ENCODE measurements at regions not wholly inside any gene's neighbourhood (a gene's known extent, or its start where the extent isn't known, plus 50 kb on each side); places are given as distances from the start of the nearest gene placed in this dataset.

DNA sequence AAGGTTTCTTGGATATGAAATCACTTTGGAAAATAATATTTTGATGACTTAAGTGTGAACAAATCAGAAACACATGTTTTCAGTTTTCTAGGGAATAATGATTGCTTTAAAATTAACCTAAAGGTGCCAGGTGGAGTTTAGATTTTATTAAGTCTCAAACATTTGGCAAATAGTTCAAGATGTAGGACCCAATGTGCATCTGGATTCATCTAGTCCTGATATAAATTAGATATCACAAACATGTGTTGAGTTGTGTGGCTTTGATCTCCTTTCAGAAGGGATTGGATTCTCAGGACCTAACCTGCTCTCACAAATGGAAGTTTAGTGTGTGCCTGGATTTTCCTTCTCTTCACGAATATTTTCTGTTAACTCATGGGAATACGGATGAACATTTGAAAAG lies 291.4 kb upstream of the ISL1 start:
- H3K4me3 ChIP-seq (ENCODE audit: low read depth, low read length): no peak overlapping the region
- CTCF ChIA-PET: no interaction called here
- POLR2A ChIA-PET: no interaction called here
- TF ChIP-seq, protein P1, sequence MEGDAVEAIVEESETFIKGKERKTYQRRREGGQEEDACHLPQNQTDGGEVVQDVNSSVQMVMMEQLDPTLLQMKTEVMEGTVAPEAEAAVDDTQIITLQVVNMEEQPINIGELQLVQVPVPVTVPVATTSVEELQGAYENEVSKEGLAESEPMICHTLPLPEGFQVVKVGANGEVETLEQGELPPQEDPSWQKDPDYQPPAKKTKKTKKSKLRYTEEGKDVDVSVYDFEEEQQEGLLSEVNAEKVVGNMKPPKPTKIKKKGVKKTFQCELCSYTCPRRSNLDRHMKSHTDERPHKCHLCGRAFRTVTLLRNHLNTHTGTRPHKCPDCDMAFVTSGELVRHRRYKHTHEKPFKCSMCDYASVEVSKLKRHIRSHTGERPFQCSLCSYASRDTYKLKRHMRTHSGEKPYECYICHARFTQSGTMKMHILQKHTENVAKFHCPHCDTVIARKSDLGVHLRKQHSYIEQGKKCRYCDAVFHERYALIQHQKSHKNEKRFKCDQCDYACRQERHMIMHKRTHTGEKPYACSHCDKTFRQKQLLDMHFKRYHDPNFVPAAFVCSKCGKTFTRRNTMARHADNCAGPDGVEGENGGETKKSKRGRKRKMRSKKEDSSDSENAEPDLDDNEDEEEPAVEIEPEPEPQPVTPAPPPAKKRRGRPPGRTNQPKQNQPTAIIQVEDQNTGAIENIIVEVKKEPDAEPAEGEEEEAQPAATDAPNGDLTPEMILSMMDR (IDR thresholded peaks at IDR 0.05; ENCODE audit: insufficient read depth, low read length, missing control alignments): no peak
- no peak for DNase-seq (ENCODE audit: low read depth, low spot score)

DNA sequence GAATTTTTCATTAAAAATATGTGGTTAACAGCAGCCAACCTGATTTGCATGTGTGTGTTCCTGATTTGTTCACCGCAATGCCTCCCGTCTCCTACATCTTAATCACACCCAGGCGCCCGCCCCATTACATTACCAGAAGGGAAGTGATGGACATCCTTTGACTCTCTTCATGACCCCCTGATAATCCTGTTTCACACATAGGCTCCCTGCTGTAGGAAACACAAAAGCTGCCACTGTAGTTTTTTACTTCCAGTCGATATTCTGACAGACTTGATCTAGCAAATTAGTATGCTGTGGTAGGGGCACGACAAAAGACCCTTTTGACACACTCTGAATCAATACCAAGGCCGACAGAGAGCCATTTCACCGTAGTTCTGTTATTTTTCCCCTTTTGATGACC lies 287.8 kb upstream of the ISL1 start:
- H3K4me3 ChIP-seq (ENCODE audit: low read depth, low read length): no peak overlapping the region
- TF ChIP-seq, protein P1 (IDR thresholded peaks at IDR 0.05; ENCODE audit: insufficient read depth, low read length, missing control alignments): no peak
- ChIA-PET POLR2A (no interaction called here), CTCF (no interaction called here)
- DNase-seq (ENCODE audit: low read depth, low spot score): no peak

DNA sequence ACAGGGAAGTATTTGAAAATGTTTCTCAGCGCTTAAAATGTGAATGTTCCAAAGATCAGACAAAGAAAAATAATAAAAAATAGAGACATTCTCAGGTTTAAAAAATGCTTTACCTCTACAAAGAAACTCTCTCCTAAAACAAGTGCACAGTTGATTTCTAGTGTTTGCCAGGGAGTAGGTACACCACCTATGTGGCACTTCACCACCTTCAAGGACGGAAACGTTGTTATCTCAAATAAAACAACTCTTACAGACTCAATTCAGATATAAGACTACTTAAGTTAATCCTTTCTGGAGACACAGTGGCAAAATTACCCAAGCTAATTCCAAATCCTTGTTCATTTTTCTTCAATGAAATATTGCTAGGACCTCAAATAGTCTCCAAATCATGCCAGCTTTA lies 286.4 kb upstream of the ISL1 start:
- no peak for DNase-seq (ENCODE audit: low read depth, low spot score)
- TF ChIP-seq, protein P1 (IDR thresholded peaks at IDR 0.05; ENCODE audit: insufficient read depth, low read length, missing control alignments): no peak
- ChIA-PET CTCF (no interaction called here), POLR2A (no interaction called here)
- H3K4me3 ChIP-seq (ENCODE audit: low read depth, low read length): no peak overlapping the region

DNA sequence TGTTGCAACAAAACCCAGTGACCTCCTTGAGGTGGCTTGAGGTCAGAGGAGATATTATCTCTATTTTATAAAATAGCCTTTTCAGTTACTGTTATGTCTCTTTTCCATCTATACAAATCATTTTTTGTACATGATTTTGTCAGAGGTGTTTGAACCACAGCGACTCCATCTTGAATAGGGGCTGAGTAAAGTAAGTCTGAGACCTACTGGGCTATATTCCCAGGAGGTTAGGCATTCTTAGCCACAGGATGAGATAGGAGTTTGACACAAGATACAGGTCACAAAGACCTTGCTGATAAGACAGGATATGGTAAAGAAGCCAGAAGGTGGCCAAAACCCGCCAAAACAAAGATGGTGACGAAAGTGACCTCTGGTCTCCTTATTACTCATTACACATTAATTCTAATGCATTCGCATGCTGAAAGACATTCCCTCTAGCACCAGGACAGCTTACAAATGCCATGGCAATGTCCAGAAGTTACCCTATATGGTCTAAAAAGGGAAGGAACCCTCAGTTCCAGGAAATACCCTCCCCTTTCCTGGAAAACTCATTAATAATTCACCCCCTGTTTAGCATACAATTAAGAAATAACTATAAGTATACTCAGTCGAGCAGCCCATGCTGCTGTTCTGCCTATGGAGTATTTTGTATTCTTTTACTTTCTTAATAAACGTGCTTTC lies 283.9 kb upstream of the ISL1 start:
- no peak overlapping the region for H3K4me3 ChIP-seq (ENCODE audit: low read depth, low read length)
- TF ChIP-seq, protein P1 (IDR thresholded peaks at IDR 0.05; ENCODE audit: insufficient read depth, low read length, missing control alignments): no peak
- ChIA-PET POLR2A (no interaction called here), CTCF (no interaction called here)
- no peak for DNase-seq (ENCODE audit: low read depth, low spot score)

DNA sequence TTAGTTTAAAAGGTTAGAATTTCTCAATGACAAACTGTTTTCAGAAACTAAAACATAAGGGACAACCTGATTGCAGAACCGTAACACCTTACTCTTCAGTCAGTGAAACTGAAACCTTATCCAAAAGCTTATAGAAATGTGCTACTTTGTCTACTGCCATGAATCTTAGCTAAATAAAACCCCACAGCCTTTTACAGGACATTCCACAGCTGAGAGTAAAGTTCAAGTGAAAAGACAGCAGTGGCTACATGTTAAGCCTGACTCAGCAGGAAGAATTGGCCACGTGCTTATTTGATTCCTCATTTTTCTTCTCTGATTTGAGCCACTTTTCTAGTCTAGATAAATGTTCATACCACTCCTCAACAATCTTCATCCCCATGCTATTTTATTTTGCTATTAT lies 278.7 kb upstream of the ISL1 start:
- CTCF ChIA-PET: no interaction called here
- POLR2A ChIA-PET: interaction anchor here (0.7 kb wide), 1 partner anchor 161 kb away, joined by 3 read pairs; no protein-coding TSS in a partner anchor
- DNase-seq (ENCODE audit: low read depth, low spot score): no peak
- no peak overlapping the region for H3K4me3 ChIP-seq (ENCODE audit: low read depth, low read length)
- TF ChIP-seq, protein P1 (IDR thresholded peaks at IDR 0.05; ENCODE audit: insufficient read depth, low read length, missing control alignments): no peak

DNA sequence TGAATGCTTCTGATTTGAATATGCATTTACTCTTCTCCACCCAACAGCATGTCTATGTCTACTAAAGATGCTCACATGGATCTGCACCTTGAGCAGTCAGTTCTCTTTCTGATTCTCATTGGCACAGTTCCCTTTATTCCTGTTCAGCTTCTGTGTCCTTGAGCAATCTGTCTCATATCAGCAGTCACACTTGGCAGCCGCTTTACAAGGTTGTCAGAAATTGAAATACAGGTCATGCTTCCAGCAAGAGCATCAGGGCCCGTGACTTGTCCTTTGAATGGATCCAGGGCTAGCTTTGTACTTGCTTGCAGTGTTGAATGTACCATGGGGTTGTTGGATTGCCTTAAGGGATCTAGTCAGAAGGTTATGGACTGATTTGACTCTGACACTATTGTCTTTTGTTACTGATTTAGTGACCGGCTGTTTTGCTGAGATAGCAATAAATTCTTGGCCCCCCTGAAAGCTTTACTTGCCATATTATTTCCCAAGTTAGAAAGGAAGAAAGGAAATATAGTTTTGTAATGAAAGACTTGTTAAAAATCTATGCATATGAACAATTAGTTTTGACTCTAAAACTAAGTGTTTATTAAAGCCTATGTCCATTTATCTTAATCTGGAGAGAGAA lies 273.4 kb upstream of the ISL1 start:
- H3K4me3 ChIP-seq (ENCODE audit: low read depth, low read length): no peak overlapping the region
- DNase-seq (ENCODE audit: low read depth, low spot score): no peak
- CTCF ChIA-PET: no interaction called here
- POLR2A ChIA-PET: no interaction called here
- TF ChIP-seq, protein P1 (IDR thresholded peaks at IDR 0.05; ENCODE audit: insufficient read depth, low read length, missing control alignments): no peak

Data from AG04449 (cell line).